Naive thymus-derived CD4-positive, alpha-beta T cell (primary cell): ENCODE measurements at regions not wholly inside any gene's neighbourhood (a gene's known extent, or its start where the extent isn't known, plus 50 kb on each side); places are given as distances from the start of the nearest gene placed in this dataset.

Source experiments
- ATAC-seq: fragments of 150-1000 bp; cut with Tn5 transposase; 2 replicates; pipeline ENCODE4 v1.10.0; 2021; ENCODE audit warnings: mild to moderate bottlenecking, moderate library complexity
- CTCF ChIA-PET: fragments of 350-600 bp; sonication (Branson Sonifier 250); formaldehyde crosslinking; loops from one replicate; lab custom pipeline; 2021; ENCODE audit warnings: antibody characterized with exemption; lab: Charles Lee
- POLR2A ChIA-PET: fragments of 350-600 bp; sonication (Branson Sonifier 250); formaldehyde crosslinking; loops from one replicate; lab custom pipeline; 2021; ENCODE audit warnings: antibody characterized with exemption, inconsistent platforms; lab: Charles Lee
- DNase-seq, 9 donors: peaks; one replicate each; pipeline versions ENCODE4 v3.0.0 to v3.0.0-alpha.2; 2020 to 2022; ENCODE audit warnings: mixed read lengths in 1 of 9
- H3K27ac ChIP-seq: one replicate; pipeline ENCODE4 v1.7.0; 2013; ENCODE audit warnings: mild to moderate bottlenecking, low read depth, low read length, moderate library complexity
- H3K27me3 ChIP-seq, 2 donors: one replicate each; pipeline ENCODE4 v1.7.0; 2013; ENCODE audit warnings: low read length in 2 of 2, mild to moderate bottlenecking in 2 of 2, moderate library complexity in 2 of 2; ENCODE audit not compliant: control insufficient read depth in 2 of 2, insufficient read depth in 2 of 2
- H3K36me3 ChIP-seq, 3 experiments: 1 replicate in 2 of 3; 2 replicates in 1 of 3; pipeline ENCODE4 v1.7.0; 2013; ENCODE audit warnings: low read length in 3 of 3, mild to moderate bottlenecking in 3 of 3, moderate library complexity in 1 of 3; ENCODE audit not compliant: insufficient read depth in 3 of 3, control insufficient read depth in 2 of 3
- H3K4me1 ChIP-seq, 2 donors: one replicate each; pipeline ENCODE4 v1.7.0; 2013; ENCODE audit warnings: low read length in 2 of 2, mild to moderate bottlenecking in 2 of 2, moderate library complexity in 1 of 2; ENCODE audit not compliant: control insufficient read depth in 2 of 2, insufficient read depth in 2 of 2
- H3K4me3 ChIP-seq: 2 replicates; pipeline ENCODE4 v1.7.0; 2013; ENCODE audit warnings: mild to moderate bottlenecking, low read length
- H3K9me3 ChIP-seq, 3 experiments: 1 replicate in 2 of 3; 2 replicates in 1 of 3; pipeline ENCODE4 v1.7.0; 2013; ENCODE audit warnings: low read length in 3 of 3; ENCODE audit not compliant: control insufficient read depth in 2 of 3
- H3K27ac Mint-ChIP-seq, 9 donors: one replicate each; pipeline ENCODE4 v1.8.0; 2020 to 2022; ENCODE audit warnings: mixed read lengths in 9 of 9, mild to moderate bottlenecking in 8 of 9, moderate library complexity in 5 of 9, inconsistent platforms in 2 of 9
- H3K27me3 Mint-ChIP-seq, 5 donors: one replicate each; pipeline ENCODE4 v1.8.0; 2021 to 2022; ENCODE audit warnings: mixed read lengths in 5 of 5, mild to moderate bottlenecking in 1 of 5
- H3K36me3 Mint-ChIP-seq, 5 donors: one replicate each; pipeline ENCODE4 v1.8.0; 2020 to 2022; ENCODE audit warnings: mixed read lengths in 5 of 5, mild to moderate bottlenecking in 3 of 5, inconsistent platforms in 1 of 5
- H3K4me1 Mint-ChIP-seq, 7 donors: one replicate each; pipeline ENCODE4 v1.8.0; 2020 to 2022; ENCODE audit warnings: mixed read lengths in 7 of 7, mild to moderate bottlenecking in 3 of 7, inconsistent platforms in 1 of 7
- H3K4me3 Mint-ChIP-seq, 10 donors: one replicate each; pipeline ENCODE4 v1.8.0; 2020 to 2022; ENCODE audit warnings: mild to moderate bottlenecking in 10 of 10, mixed read lengths in 10 of 10, moderate library complexity in 6 of 10, inconsistent platforms in 2 of 10
- H3K9me3 Mint-ChIP-seq, 11 donors: one replicate each; pipeline ENCODE4 v1.8.0; 2020 to 2022; ENCODE audit warnings: mixed read lengths in 11 of 11, mild to moderate bottlenecking in 4 of 11, inconsistent platforms in 1 of 11, moderate library complexity in 1 of 11
- intact Hi-C, 2 donors: fragments of 100-400 bp; cut with micrococcal nuclease; formaldehyde crosslinking; loops; one replicate each; pipeline ENCODE4 v1.15.1; 2023

DNA sequence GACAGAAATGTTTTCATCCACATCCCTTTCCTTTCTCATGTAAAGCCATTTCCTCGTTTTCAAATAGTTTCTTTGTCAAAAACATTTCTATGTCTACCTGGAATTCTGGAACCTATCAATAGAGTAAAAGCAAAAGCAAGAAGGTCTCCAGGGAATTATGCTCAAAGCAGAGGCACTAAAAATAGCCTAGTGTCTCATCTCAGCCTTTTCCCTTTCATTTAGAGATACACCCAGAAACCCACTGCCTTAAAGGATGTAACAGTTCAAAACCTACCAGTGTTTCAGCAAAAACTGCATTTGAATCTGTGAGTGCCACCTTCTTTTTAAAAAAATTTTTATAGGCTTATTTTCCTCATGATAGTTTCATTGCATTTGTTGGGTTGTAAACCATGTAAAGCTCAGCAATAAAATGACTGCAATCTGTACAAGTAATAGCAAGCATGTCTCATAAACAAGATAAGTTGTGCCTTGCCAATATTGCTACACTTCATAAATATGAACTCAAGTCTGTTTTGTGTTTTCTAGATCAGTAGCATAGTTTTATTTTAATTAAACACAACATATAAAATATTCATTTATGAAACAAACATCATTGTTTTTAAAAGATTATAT lies 927.3 kb upstream of the ACVR2A start:
- Mint-ChIP-seq H3K36me3 (no peaks in the 10 kb centered on the region), H3K27ac (no peak overlapping the region), H3K9me3 (peaks cover 0 to 6% (median 0%) of the 10 kb centered on the region in 11 donors), H3K4me3 (no peak overlapping the region), H3K27me3 (peaks cover 0 to 11% (median 0%) of the 10 kb centered on the region in 5 donors), H3K4me1 (no peaks in the 10 kb centered on the region)
- H3K4me3 ChIP-seq = no peak overlapping the region
- POLR2A ChIA-PET = interaction anchor here (1.2 kb wide), 1 partner anchor 12 kb away, joined by 3 read pairs; no protein-coding TSS in a partner anchor
- DNase-seq (no peak), ATAC-seq (no peak)
- H3K27ac ChIP-seq = no peak overlapping the region
- H3K4me1 ChIP-seq = no peaks in the 10 kb centered on the region
- no peaks in the 10 kb centered on the region for H3K36me3 ChIP-seq
- no peaks in the 10 kb centered on the region for H3K27me3 ChIP-seq
- CTCF ChIA-PET = no interaction called here
- intact Hi-C loops = no loop called here
- no peaks in the 10 kb centered on the region for H3K9me3 ChIP-seq

- DNase-seq (no peak), ATAC-seq (no peak)
- H3K9me3 ChIP-seq = no peaks in the 10 kb centered on the region
- no peaks in the 10 kb centered on the region for H3K27me3 ChIP-seq
- H3K4me3 Mint-ChIP-seq = no peak overlapping the region
- no peaks in the 10 kb centered on the region for H3K4me1 Mint-ChIP-seq
- no peaks in the 10 kb centered on the region for H3K36me3 ChIP-seq
- no peak overlapping the region for H3K27ac Mint-ChIP-seq
- H3K4me1 ChIP-seq = no peaks in the 10 kb centered on the region
- H3K27ac ChIP-seq = no peak overlapping the region
- intact Hi-C loops = no loop called here
- CTCF ChIA-PET = no interaction called here
- POLR2A ChIA-PET = no interaction called here
- H3K9me3 Mint-ChIP-seq = peaks cover 0 to 6% (median 0%) of the 10 kb centered on the region in 11 donors
- no peaks in the 10 kb centered on the region for H3K36me3 Mint-ChIP-seq
- no peak overlapping the region for H3K4me3 ChIP-seq
- peaks cover 0 to 11% (median 0%) of the 10 kb centered on the region in 5 donors for H3K27me3 Mint-ChIP-seq
Observed at GRCh38 chr2:146916914-146917313, 927.9 kb upstream of the ACVR2A start.

DNA sequence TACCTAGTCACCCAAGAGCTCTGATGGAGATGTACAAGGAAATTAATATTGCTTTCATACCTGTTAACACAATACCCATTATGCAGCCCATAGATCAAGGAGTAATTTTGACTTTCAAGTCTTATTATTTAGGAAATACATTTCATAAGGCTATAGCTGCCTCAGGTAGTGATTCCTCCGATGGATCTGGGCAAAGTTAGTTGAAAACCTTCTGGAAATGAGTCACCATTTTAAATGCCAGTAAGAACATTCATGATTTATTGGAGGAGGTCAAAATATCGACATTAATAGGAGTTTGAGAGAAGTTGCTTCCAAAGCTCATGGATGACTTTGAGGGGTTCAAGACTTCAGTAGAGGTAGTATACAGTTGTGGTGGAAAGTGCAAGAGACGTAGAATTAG lies 931.4 kb upstream of the ACVR2A start:
- ATAC-seq = no peak

DNA sequence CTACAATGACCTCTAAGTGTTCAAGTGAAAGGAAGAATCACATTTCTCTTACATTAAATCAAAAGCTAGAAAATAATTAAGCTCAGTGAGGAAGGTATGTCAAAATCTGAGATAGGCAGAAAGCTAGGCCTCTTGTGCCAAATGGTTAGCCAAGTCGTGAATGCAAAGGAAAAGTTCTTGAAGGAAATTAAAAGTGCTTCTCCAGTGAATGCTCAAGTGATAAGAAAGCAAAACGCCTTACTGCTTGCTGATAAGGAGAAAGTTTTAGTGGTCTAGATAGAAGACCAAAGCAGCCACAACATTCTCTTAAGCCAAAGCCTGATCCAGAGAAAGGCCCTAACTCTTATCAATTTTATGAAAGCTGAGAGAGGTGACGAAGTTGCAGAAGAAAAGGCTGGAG lies 932.3 kb upstream of the ACVR2A start:
- no peak overlapping the region for H3K4me3 Mint-ChIP-seq
- H3K27me3 Mint-ChIP-seq = peaks cover 0 to 11% (median 0%) of the 10 kb centered on the region in 5 donors
- H3K27ac ChIP-seq = no peak overlapping the region
- H3K36me3 Mint-ChIP-seq = no peaks in the 10 kb centered on the region
- H3K9me3 Mint-ChIP-seq = peaks cover 0 to 8% (median 2%) of the 10 kb centered on the region in 11 donors
- no peaks in the 10 kb centered on the region for H3K4me1 ChIP-seq
- no peak overlapping the region for H3K27ac Mint-ChIP-seq
- ChIA-PET POLR2A (interaction anchor here (0.6 kb wide), 1 partner anchor 23 kb away, joined by 4 read pairs; no protein-coding TSS in a partner anchor), CTCF (no interaction called here)
- intact Hi-C loops = no loop called here
- no peaks in the 10 kb centered on the region for H3K9me3 ChIP-seq
- H3K4me1 Mint-ChIP-seq = no peaks in the 10 kb centered on the region
- H3K36me3 ChIP-seq = no peaks in the 10 kb centered on the region
- no peaks in the 10 kb centered on the region for H3K27me3 ChIP-seq
- no peak for DNase-seq
- no peak overlapping the region for H3K4me3 ChIP-seq
- ATAC-seq = no peak

More for the DNA sequence above, 931.4 kb upstream of the ACVR2A start:
- ChIA-PET POLR2A (no interaction called here), CTCF (no interaction called here)
- Mint-ChIP-seq H3K36me3 (no peaks in the 10 kb centered on the region), H3K27ac (no peak overlapping the region), H3K27me3 (peaks cover 0 to 11% (median 0%) of the 10 kb centered on the region in 5 donors), H3K4me1 (no peaks in the 10 kb centered on the region), H3K4me3 (no peak overlapping the region), H3K9me3 (peaks cover 0 to 8% (median 0%) of the 10 kb centered on the region in 11 donors)
- intact Hi-C loops = no loop called here
- no peak overlapping the region for H3K4me3 ChIP-seq
- no peak for DNase-seq
- H3K27ac ChIP-seq = no peak overlapping the region
- no peaks in the 10 kb centered on the region for H3K4me1 ChIP-seq
- no peaks in the 10 kb centered on the region for H3K9me3 ChIP-seq
- H3K36me3 ChIP-seq = no peaks in the 10 kb centered on the region
- no peaks in the 10 kb centered on the region for H3K27me3 ChIP-seq

GRCh38 chr2:146908776-146909175 lies 936.1 kb upstream of the ACVR2A start:
- ChIA-PET CTCF (no interaction called here), POLR2A (no interaction called here)
- no peak overlapping the region for H3K4me3 ChIP-seq
- Mint-ChIP-seq H3K36me3 (no peaks in the 10 kb centered on the region), H3K27ac (no peak overlapping the region), H3K9me3 (peaks cover 0 to 11% (median 3%) of the 10 kb centered on the region in 11 donors), H3K4me1 (peaks cover 0 to 2% (median 0%) of the 10 kb centered on the region in 7 donors), H3K27me3 (peaks cover 0 to 5% (median 0%) of the 10 kb centered on the region in 5 donors), H3K4me3 (no peak overlapping the region)
- H3K4me1 ChIP-seq = no peaks in the 10 kb centered on the region
- DNase-seq (no peak), ATAC-seq (no peak)
- no peaks in the 10 kb centered on the region for H3K36me3 ChIP-seq
- no peaks in the 10 kb centered on the region for H3K27me3 ChIP-seq
- H3K9me3 ChIP-seq = no peaks in the 10 kb centered on the region
- H3K27ac ChIP-seq = no peak overlapping the region
- intact Hi-C loops = no loop called here

GRCh38 chr2:146898083-146898482 lies 946.7 kb upstream of the ACVR2A start:
- Histone ChIP-seq H3K27ac (no peak overlapping the region), H3K4me3 (no peak overlapping the region), H3K4me1 (no peaks in the 10 kb centered on the region), H3K27me3 (no peaks in the 10 kb centered on the region), H3K36me3 (no peaks in the 10 kb centered on the region), H3K9me3 (no peaks in the 10 kb centered on the region)
- peaks cover 0 to 4% (median 0%) of the 10 kb centered on the region in 5 donors for H3K27me3 Mint-ChIP-seq
- DNase-seq (no peak), ATAC-seq (no peak)
- H3K27ac Mint-ChIP-seq = no peak overlapping the region
- H3K4me3 Mint-ChIP-seq = no peak overlapping the region
- peaks cover 0 to 5% (median 0%) of the 10 kb centered on the region in 11 donors for H3K9me3 Mint-ChIP-seq
- intact Hi-C loops = no loop called here
- H3K36me3 Mint-ChIP-seq = no peaks in the 10 kb centered on the region
- ChIA-PET CTCF (no interaction called here), POLR2A (no interaction called here)
- no peaks in the 10 kb centered on the region for H3K4me1 Mint-ChIP-seq

GRCh38 chr2:146894514-146894913 lies 950.3 kb upstream of the ACVR2A start:
- Histone ChIP-seq H3K27me3 (no peaks in the 10 kb centered on the region), H3K9me3 (no peaks in the 10 kb centered on the region), H3K27ac (no peak overlapping the region), H3K4me3 (no peak overlapping the region), H3K4me1 (no peaks in the 10 kb centered on the region), H3K36me3 (no peaks in the 10 kb centered on the region)
- Mint-ChIP-seq H3K27ac (no peak overlapping the region), H3K36me3 (no peaks in the 10 kb centered on the region), H3K4me3 (no peak overlapping the region), H3K9me3 (peaks cover 0 to 7% (median 0%) of the 10 kb centered on the region in 11 donors), H3K27me3 (peaks cover 0 to 11% (median 0%) of the 10 kb centered on the region in 5 donors), H3K4me1 (no peaks in the 10 kb centered on the region)
- POLR2A ChIA-PET = no interaction called here
- CTCF ChIA-PET = no interaction called here
- ATAC-seq (no peak), DNase-seq (no peak)
- intact Hi-C loops = no loop called here
